Endothelial cell of umbilical vein (primary cell): ENCODE measurements at regions not wholly inside any gene's neighbourhood (a gene's known extent, or its start where the extent isn't known, plus 50 kb on each side); places are given as distances from the start of the nearest gene placed in this dataset.

ENCODE experiments used
- BruUV-seq: library from RNA; stranded (reverse); fragments of 400-500 nt; replicated peaks from 2 replicates; lab custom pipeline; 2021; lab: Mats Ljungman, UMichigan
- CTCF ChIA-PET: fragments of 300-600, 350-600 bp; sonication (Branson Sonifier 250); formaldehyde crosslinking; loops from one replicate; lab custom pipeline; 2021; ENCODE audit warnings: antibody characterized with exemption, inconsistent platforms; lab: Charles Lee
- POLR2A ChIA-PET: fragments of 300-600, 350-600 bp; sonication (Branson Sonifier 250); formaldehyde crosslinking; loops from one replicate; lab custom pipeline; 2021; ENCODE audit warnings: antibody characterized with exemption, inconsistent platforms; lab: Charles Lee
- DNase-seq: peaks from one replicate; pipeline ENCODE4 v3.0.0-alpha.2; 2011; ENCODE audit warnings: low read depth, low spot score
- FAIRE-seq: peaks from 2 replicates; lab custom pipeline; 2011; peaks lifted over from hg19 to GRCh38; lab: Jason Lieb, UNC
- H2AFZ ChIP-seq: 2 replicates; pipeline ENCODE4 v1.6.0; 2012; ENCODE audit warnings: low read depth, low read length, control low read depth, inconsistent platforms
- H3K27ac ChIP-seq: 2 replicates; pipeline ENCODE4 v1.5.1; 2011; ENCODE audit warnings: low read depth, mild to moderate bottlenecking, control low read depth, low read length, moderate library complexity; ENCODE audit not compliant: insufficient read depth
- H3K27me3 ChIP-seq, 2 experiments: 2 replicates each; pipeline versions ENCODE4 v1.6.0 to v1.6.1; 2011; ENCODE audit warnings: low read length in 2 of 2, mixed read lengths in 1 of 2; ENCODE audit not compliant: control insufficient read depth in 2 of 2, insufficient read depth in 2 of 2
- H3K36me3 ChIP-seq, 2 experiments: 2 replicates in 1 of 2; 3 replicates in 1 of 2; pipeline ENCODE4 v1.5.1; 2011; ENCODE audit warnings: low read length in 2 of 2, mild to moderate bottlenecking in 1 of 2, moderate library complexity in 1 of 2; ENCODE audit not compliant: control insufficient read depth in 2 of 2, insufficient read depth in 2 of 2; ENCODE audit errors: extremely low read depth in 1 of 2
- H3K4me1 ChIP-seq: 3 replicates; pipeline ENCODE4 v1.5.1; 2011; ENCODE audit warnings: mild to moderate bottlenecking, low read length; ENCODE audit not compliant: control insufficient read depth, insufficient read depth; ENCODE audit errors: extremely low read depth
- H3K4me2 ChIP-seq: 2 replicates; pipeline ENCODE4 v1.6.1; 2011; ENCODE audit warnings: low read length, control low read depth, mixed read lengths; ENCODE audit not compliant: insufficient read depth
- H3K4me3 ChIP-seq, 3 experiments: fragments of 200-600 bp in 1 of 3; sonication (generic), shearing (Covaris generic) in 1 of 3; replicated peaks in 1 of 3; 2 replicates each; pipeline ENCODE4 v1.5.1; 2011 to 2016; ENCODE audit warnings: control low read depth in 3 of 3, low read length in 3 of 3, mild to moderate bottlenecking in 2 of 3, inconsistent platforms in 1 of 3, low read depth in 1 of 3, moderate library complexity in 1 of 3; ENCODE audit not compliant: insufficient read depth in 1 of 3
- H3K79me2 ChIP-seq: 2 replicates; pipeline ENCODE4 v1.6.0; 2012; ENCODE audit warnings: low read length, inconsistent platforms; ENCODE audit not compliant: control insufficient read depth, insufficient read depth
- H3K9ac ChIP-seq: replicated peaks from 2 replicates; pipeline ENCODE3; 2011; ENCODE audit warnings: low read length, control low read depth; ENCODE audit not compliant: insufficient read depth; ENCODE audit errors: extremely low read depth
- H3K9me1 ChIP-seq: replicated peaks from 3 replicates; pipeline ENCODE4 v1.6.0; 2011; ENCODE audit warnings: mild to moderate bottlenecking, low read length; ENCODE audit not compliant: control insufficient read depth, insufficient read depth; ENCODE audit errors: extremely low read depth
- H3K9me3 ChIP-seq: replicated peaks from 2 replicates; pipeline ENCODE4 v1.5.1; 2012; ENCODE audit warnings: low read length, inconsistent platforms; ENCODE audit not compliant: control insufficient read depth, insufficient read depth
- H4K20me1 ChIP-seq: replicated peaks from 2 replicates; pipeline ENCODE3; 2011; ENCODE audit warnings: mild to moderate bottlenecking, low read length; ENCODE audit not compliant: control insufficient read depth, insufficient read depth; ENCODE audit errors: extremely low read depth
- CTCF ChIP-seq, 2 donors: IDR thresholded peaks; 1 replicate in 1 of 2; 2 replicates in 1 of 2; pipeline ENCODE4 v1.5.1; 2011; ENCODE audit warnings: low read length in 2 of 2, mild to moderate bottlenecking in 2 of 2, moderate library complexity in 2 of 2, control low read depth in 1 of 2, inconsistent platforms in 1 of 2, low read depth in 1 of 2; ENCODE audit not compliant: insufficient read depth in 1 of 2; ENCODE audit errors: extremely low read depth in 1 of 2
- EZH2 ChIP-seq: IDR thresholded peaks from 2 replicates; pipeline ENCODE4 v1.6.1; 2012; ENCODE audit warnings: borderline replicate concordance, low read depth, mild to moderate bottlenecking, moderate library complexity, low read length, inconsistent platforms; ENCODE audit not compliant: severe bottlenecking
- FOS ChIP-seq: IDR thresholded peaks from 2 replicates; pipeline ENCODE4 v1.6.1; 2011; ENCODE audit warnings: mild to moderate bottlenecking, low read length, moderate library complexity, borderline replicate concordance; ENCODE audit not compliant: insufficient read depth
- GATA2 ChIP-seq: IDR thresholded peaks from 2 replicates; pipeline ENCODE4 v1.7.0; 2011; ENCODE audit warnings: low read depth, mild to moderate bottlenecking, moderate library complexity, mixed read lengths, low read length; ENCODE audit not compliant: insufficient read length, insufficient read depth
- JUN ChIP-seq: IDR thresholded peaks from 2 replicates; pipeline ENCODE4 v1.6.1; 2011; ENCODE audit warnings: borderline replicate concordance, low read depth; ENCODE audit not compliant: insufficient read length, insufficient read depth
- MAX ChIP-seq: IDR thresholded peaks from 2 replicates; pipeline ENCODE4 v1.6.1; 2011; ENCODE audit not compliant: insufficient read depth, insufficient read length
- MYC ChIP-seq: IDR thresholded peaks from one replicate; pipeline ENCODE4 v1.6.1; 2011; ENCODE audit warnings: mild to moderate bottlenecking, low read depth, low read length
- POLR2A ChIP-seq: IDR thresholded peaks from 2 replicates; pipeline ENCODE4 v1.6.1; 2012; ENCODE audit warnings: low read depth, mild to moderate bottlenecking, control low read depth, low read length
- POLR2AphosphoS5 ChIP-seq: IDR thresholded peaks from 2 replicates; pipeline ENCODE4 v1.6.1; 2012; ENCODE audit warnings: low read depth, mild to moderate bottlenecking, control low read depth, low read length, moderate library complexity; ENCODE audit not compliant: insufficient read depth
- dilution Hi-C: fragments of 300-500 bp; cut with MboI; formaldehyde crosslinking; loops from one replicate; pipeline ENCODE4 v1.15.0; 2019; ENCODE audit warnings: low sequenced_read_pairs; ENCODE audit not compliant: extremely low pct_ligation_motif_present
- intact Hi-C: fragments of 100-400 bp; cut with micrococcal nuclease; formaldehyde crosslinking; loops from one replicate; pipeline ENCODE4 v1.10.0; 2022

GRCh38 chr3:168951368-168951767, 712.1 kb downstream of the MECOM start:
- TF ChIP-seq FOS: no peak
- no peak for TF ChIP-seq EZH2
- TF ChIP-seq MYC: no peak
- TF ChIP-seq GATA2: no peak
- no peak for TF ChIP-seq POLR2A
- no peak for TF ChIP-seq CTCF (IDR thresholded peaks at IDR 0.05; ENCODE audit: extremely low read depth in 1 of 2, insufficient read depth in 1 of 2, low read depth in 1 of 2, low read length in 2 of 2)
- H3K9ac ChIP-seq: no peak overlapping the region
- no peak overlapping the region for H2AFZ ChIP-seq
- no peaks in the 10 kb centered on the region for H3K4me1 ChIP-seq
- no peaks in the 10 kb centered on the region for H3K9me3 ChIP-seq
- no peak overlapping the region for H3K4me2 ChIP-seq
- intact Hi-C loops: loop anchor here (5.0 kb wide), 3 partner anchors 84 to 266 kb away; no protein-coding TSS in a partner anchor
- ChIA-PET CTCF (interaction anchor here (0.8 to 3.4 kb wide), 15 partner anchors 67 to 794 kb away, joined by 3 to 41 read pairs (median 4); no protein-coding TSS in a partner anchor), POLR2A (no interaction called here)
- dilution Hi-C loops: no loop called here
- no peaks in the 10 kb centered on the region for H3K36me3 ChIP-seq
- DNase-seq: no peak
- H3K4me3 ChIP-seq: no peak overlapping the region
- H3K9me1 ChIP-seq: no peaks in the 10 kb centered on the region
- no peak for FAIRE-seq
- no peak overlapping the region for H3K27ac ChIP-seq
- BruUV-seq: no TSS peak
- H3K27me3 ChIP-seq: no peaks in the 10 kb centered on the region
- no peaks in the 10 kb centered on the region for H3K79me2 ChIP-seq
- H4K20me1 ChIP-seq: no peaks in the 10 kb centered on the region

GRCh38 chr3:168950622-168951021, 712.9 kb downstream of the MECOM start:
- dilution Hi-C loops (no loop called here), intact Hi-C loops (loop anchor here (5.0 kb wide), 3 partner anchors 83 to 267 kb away; no protein-coding TSS in a partner anchor)
- H3K4me1 ChIP-seq: no peaks in the 10 kb centered on the region
- BruUV-seq: no TSS peak
- H3K36me3 ChIP-seq: no peaks in the 10 kb centered on the region
- no peaks in the 10 kb centered on the region for H3K27me3 ChIP-seq
- no peak overlapping the region for H3K9ac ChIP-seq
- TF ChIP-seq JUN: no peak
- no peak for TF ChIP-seq EZH2
- TF ChIP-seq MAX: no peak
- TF ChIP-seq MYC: no peak
- no peak for TF ChIP-seq GATA2
- TF ChIP-seq POLR2AphosphoS5: no peak
- TF ChIP-seq FOS: no peak
- TF ChIP-seq CTCF (IDR thresholded peaks at IDR 0.05; ENCODE audit: extremely low read depth in 1 of 2, insufficient read depth in 1 of 2, low read depth in 1 of 2, low read length in 2 of 2): no peak
- no peak for TF ChIP-seq POLR2A
- no peaks in the 10 kb centered on the region for H4K20me1 ChIP-seq
- ChIA-PET CTCF (interaction anchor here (0.8 to 3.4 kb wide), 6 partner anchors 85 to 719 kb away, joined by 3 to 41 read pairs (median 3); no protein-coding TSS in a partner anchor), POLR2A (no interaction called here)
- no peak overlapping the region for H3K27ac ChIP-seq
- H3K9me3 ChIP-seq: no peaks in the 10 kb centered on the region
- no peak overlapping the region for H3K4me3 ChIP-seq
- no peak for FAIRE-seq
- no peaks in the 10 kb centered on the region for H3K79me2 ChIP-seq
- H3K4me2 ChIP-seq: no peak overlapping the region
- no peaks in the 10 kb centered on the region for H3K9me1 ChIP-seq
- no peak overlapping the region for H2AFZ ChIP-seq
- DNase-seq: no peak
